ENCODE measurements at regions not wholly inside any gene's neighbourhood (a gene's known extent, or its start where the extent isn't known, plus 50 kb on each side); places are given as distances from the start of the nearest gene placed in this dataset.

DNA sequence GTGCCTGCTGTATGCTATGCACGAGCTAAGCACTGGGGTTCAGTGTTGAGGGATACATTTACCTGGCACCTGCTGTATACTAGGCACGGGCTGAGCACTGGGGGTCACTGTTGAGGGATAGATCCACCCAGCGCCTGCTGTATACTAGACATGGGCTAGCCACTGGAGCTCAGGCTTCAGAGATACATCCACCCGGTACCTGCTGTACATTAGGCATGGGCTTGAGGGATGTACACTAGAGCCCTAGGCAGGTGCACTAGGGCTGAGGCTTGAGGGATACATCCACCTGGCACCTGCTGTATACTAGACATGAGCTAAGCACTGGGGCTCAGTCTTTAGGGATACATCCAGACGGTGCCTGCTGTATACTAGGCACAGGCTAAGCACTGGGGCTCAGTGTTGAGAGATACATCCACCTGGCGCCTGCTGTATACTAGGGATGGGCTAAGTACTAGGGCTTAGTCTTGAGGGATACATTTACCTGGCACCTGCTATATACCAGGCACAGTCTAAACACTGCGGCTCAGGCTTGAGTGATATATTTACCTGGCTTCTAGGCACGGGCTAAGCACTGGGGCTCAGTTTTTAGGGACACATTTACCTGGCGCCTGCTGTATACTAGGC, 92.7 kb downstream of the ADRA2C start:
- Histone ChIP-seq H3K9me2 (replicated peaks; ENCODE audit: insufficient read depth) (no peaks in the 10 kb centered on the region), H3K9me3 (ENCODE audit: low read depth) (no peaks in the 10 kb centered on the region), H4K20me1 (ENCODE audit: insufficient read depth, poor library complexity, severe bottlenecking) (no peaks in the 10 kb centered on the region), H3K79me2 (no peaks in the 10 kb centered on the region), H3K4me2 (no peak overlapping the region), H3K4me3 (no peak overlapping the region), H3K4me1 (ENCODE audit: insufficient read depth) (no peaks in the 10 kb centered on the region), H3K36me3 (replicated peaks; ENCODE audit: insufficient read depth, low read depth) (no peaks in the 10 kb centered on the region), H3K27ac (no peak overlapping the region), H3K27me3 (peaks cover 20% of the 10 kb centered on the region), H2AFZ (no peak overlapping the region)
- 96% methylated on average over 9 of the region's 9 CpGs for WGBS (ENCODE audit: low lambda C conversion rate, missing lambda C conversion rate)
- TF ChIP-seq CTCF (IDR thresholded peaks at IDR 0.05; ENCODE audit: poor library complexity) (no peak), EZH2phosphoT487 (IDR thresholded peaks at IDR 0.05; ENCODE audit: low read depth, severe bottlenecking, unreplicated experiment) (no peak), EZH2 (IDR thresholded peaks at IDR 0.05; ENCODE audit: borderline replicate concordance) (no peak)
- no peak for DNase-seq (ENCODE audit: low spot score)

DNA sequence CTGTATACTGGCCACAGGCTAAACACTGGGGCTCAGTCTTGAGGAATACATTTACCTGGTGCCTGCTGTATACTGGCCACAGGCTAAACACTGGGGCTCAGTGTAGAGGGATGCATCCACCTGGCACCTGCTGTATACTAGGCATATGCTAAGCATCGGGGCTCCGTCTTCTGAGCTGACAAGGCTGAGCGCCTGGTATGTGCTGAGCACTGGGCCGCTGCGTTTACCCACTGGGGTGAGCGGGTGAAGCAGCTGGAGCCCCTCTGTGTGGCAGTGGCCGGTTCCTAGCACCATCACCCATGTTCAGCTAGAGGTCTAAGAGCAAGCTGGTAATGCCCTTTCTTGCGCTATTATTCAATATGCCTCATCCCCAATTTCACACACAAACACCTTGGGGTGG, 93.4 kb downstream of the ADRA2C start:
- H2AFZ ChIP-seq = no peak overlapping the region
- 98% methylated on average over 8 of the region's 8 CpGs for WGBS (ENCODE audit: low lambda C conversion rate, missing lambda C conversion rate)
- DNase-seq (ENCODE audit: low spot score) = no peak

GRCh38 chr4:3860061-3860912, 94.1 kb downstream of the ADRA2C start:
- H3K9me2 ChIP-seq (replicated peaks; ENCODE audit: insufficient read depth) = no peaks in the 10 kb centered on the region
- no peak overlapping the region for H3K4me3 ChIP-seq
- DNase-seq (ENCODE audit: low spot score) = no peak
- 89% methylated on average over 35 of the region's 35 CpGs for WGBS (ENCODE audit: low lambda C conversion rate, missing lambda C conversion rate)
- no peak overlapping the region for H3K27ac ChIP-seq
- H3K36me3 ChIP-seq (replicated peaks; ENCODE audit: insufficient read depth, low read depth) = no peaks in the 10 kb centered on the region
- H3K9me3 ChIP-seq (ENCODE audit: low read depth) = no peaks in the 10 kb centered on the region
- H2AFZ ChIP-seq = no peak overlapping the region
- no peak for TF ChIP-seq EZH2 (IDR thresholded peaks at IDR 0.05; ENCODE audit: borderline replicate concordance)
- no peak for TF ChIP-seq CTCF (IDR thresholded peaks at IDR 0.05; ENCODE audit: poor library complexity)
- no peak for TF ChIP-seq EZH2phosphoT487 (IDR thresholded peaks at IDR 0.05; ENCODE audit: low read depth, severe bottlenecking, unreplicated experiment)
- H3K79me2 ChIP-seq = no peaks in the 10 kb centered on the region
- H3K4me2 ChIP-seq = no peak overlapping the region
- H3K27me3 ChIP-seq = peaks cover 14% of the 10 kb centered on the region
- no peaks in the 10 kb centered on the region for H3K4me1 ChIP-seq (ENCODE audit: insufficient read depth)
- H4K20me1 ChIP-seq (ENCODE audit: insufficient read depth, poor library complexity, severe bottlenecking) = no peaks in the 10 kb centered on the region

More for the DNA sequence above, 93.4 kb downstream of the ADRA2C start:
- Histone ChIP-seq H3K79me2 (no peaks in the 10 kb centered on the region), H3K27me3 (peaks cover 20% of the 10 kb centered on the region), H3K9me3 (ENCODE audit: low read depth) (no peaks in the 10 kb centered on the region), H3K4me3 (no peak overlapping the region), H3K9me2 (replicated peaks; ENCODE audit: insufficient read depth) (no peaks in the 10 kb centered on the region), H3K36me3 (replicated peaks; ENCODE audit: insufficient read depth, low read depth) (no peaks in the 10 kb centered on the region), H3K4me2 (no peak overlapping the region), H3K27ac (no peak overlapping the region), H3K4me1 (ENCODE audit: insufficient read depth) (no peaks in the 10 kb centered on the region), H4K20me1 (ENCODE audit: insufficient read depth, poor library complexity, severe bottlenecking) (no peaks in the 10 kb centered on the region)
- no peak for TF ChIP-seq EZH2phosphoT487 (IDR thresholded peaks at IDR 0.05; ENCODE audit: low read depth, severe bottlenecking, unreplicated experiment)
- TF ChIP-seq CTCF (IDR thresholded peaks at IDR 0.05; ENCODE audit: poor library complexity) = no peak
- TF ChIP-seq EZH2 (IDR thresholded peaks at IDR 0.05; ENCODE audit: borderline replicate concordance) = no peak

All from hepatocyte (in vitro differentiated cells).